Vagina (tissue), 2 donors: ENCODE measurements at regions not wholly inside any gene's neighbourhood (a gene's known extent, or its start where the extent isn't known, plus 50 kb on each side); places are given as distances from the start of the nearest gene placed in this dataset.
"Not testable (repeated sequence)": the region's sequence is repeated elsewhere in the genome, so short reads cannot be mapped to it uniquely, and the experiment has no call there.

Experiments
- POLR2A ChIP-seq, 2 donors: fragments of 450-650 bp; IDR thresholded peaks; one replicate each; pipeline ENCODE4 v1.6.1; 2017; ENCODE audit warnings: antibody characterized with exemption in 2 of 2, mild to moderate bottlenecking in 2 of 2, moderate library complexity in 2 of 2
- POLR2AphosphoS5 ChIP-seq, 2 donors: sonication (generic); formaldehyde crosslinking; IDR thresholded peaks; one replicate each; pipeline ENCODE4 v1.9.0; 2017; ENCODE audit warnings: antibody characterized with exemption in 2 of 2, mild to moderate bottlenecking in 2 of 2, low read depth in 1 of 2; ENCODE audit not compliant: insufficient read depth in 1 of 2
- TF ChIP-seq, protein P1 (sequence below), 3 experiments: fragments of 450-650 bp in 2 of 3; fragments of 200-600 bp in 1 of 3; sonication (generic) in 1 of 3; IDR thresholded peaks; one replicate each; pipeline ENCODE4 v1.5.1; 2017 to 2019; ENCODE audit warnings: antibody characterized with exemption in 3 of 3, mild to moderate bottlenecking in 2 of 3, moderate library complexity in 2 of 3

DNA sequence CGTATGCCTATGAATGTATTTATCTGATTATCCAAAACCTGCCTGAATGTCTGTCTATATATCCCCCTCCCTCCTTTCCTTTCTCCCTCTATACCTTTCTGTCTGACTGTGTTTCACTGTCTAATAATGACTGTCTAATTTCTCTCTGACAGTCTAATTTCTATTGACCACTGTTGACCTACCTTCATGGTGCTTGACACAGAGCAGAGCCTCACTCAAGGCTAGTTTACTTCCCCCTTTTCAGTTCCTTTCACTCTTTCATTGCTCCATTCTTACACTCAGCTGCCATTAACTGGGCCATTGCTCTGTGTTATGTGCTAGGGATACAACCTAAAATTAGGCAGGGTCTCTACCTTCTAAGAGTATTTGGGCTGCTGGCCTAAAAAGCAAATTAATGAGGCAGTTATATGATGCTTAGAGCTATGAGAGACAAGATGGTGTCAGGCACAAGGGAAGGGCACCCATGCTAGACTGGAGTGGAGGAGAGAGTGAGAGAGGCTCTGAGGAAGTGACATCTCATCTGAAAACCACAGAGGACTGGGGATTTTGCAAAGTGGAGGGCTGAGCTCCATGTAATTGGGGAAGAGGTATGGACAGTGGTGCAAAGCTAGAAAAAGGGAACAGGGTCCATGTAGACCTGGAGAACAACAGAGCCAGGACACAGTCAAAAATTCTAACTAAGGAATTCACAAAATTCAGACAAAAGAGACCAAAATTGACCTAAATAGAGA is 348.6 kb upstream of the CHRNA7 start:
- TF ChIP-seq POLR2A (IDR thresholded peaks at IDR 0.05); POLR2AphosphoS5 (IDR thresholded peaks at IDR 0.05; ENCODE audit: insufficient read depth in 1 of 2, low read depth in 1 of 2): not testable (repeated sequence)
- TF ChIP-seq, protein P1, sequence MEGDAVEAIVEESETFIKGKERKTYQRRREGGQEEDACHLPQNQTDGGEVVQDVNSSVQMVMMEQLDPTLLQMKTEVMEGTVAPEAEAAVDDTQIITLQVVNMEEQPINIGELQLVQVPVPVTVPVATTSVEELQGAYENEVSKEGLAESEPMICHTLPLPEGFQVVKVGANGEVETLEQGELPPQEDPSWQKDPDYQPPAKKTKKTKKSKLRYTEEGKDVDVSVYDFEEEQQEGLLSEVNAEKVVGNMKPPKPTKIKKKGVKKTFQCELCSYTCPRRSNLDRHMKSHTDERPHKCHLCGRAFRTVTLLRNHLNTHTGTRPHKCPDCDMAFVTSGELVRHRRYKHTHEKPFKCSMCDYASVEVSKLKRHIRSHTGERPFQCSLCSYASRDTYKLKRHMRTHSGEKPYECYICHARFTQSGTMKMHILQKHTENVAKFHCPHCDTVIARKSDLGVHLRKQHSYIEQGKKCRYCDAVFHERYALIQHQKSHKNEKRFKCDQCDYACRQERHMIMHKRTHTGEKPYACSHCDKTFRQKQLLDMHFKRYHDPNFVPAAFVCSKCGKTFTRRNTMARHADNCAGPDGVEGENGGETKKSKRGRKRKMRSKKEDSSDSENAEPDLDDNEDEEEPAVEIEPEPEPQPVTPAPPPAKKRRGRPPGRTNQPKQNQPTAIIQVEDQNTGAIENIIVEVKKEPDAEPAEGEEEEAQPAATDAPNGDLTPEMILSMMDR (IDR thresholded peaks at IDR 0.05): not testable (repeated sequence)
